EL (cell line): ENCODE measurements at regions not wholly inside any gene's neighbourhood (a gene's known extent, or its start where the extent isn't known, plus 50 kb on each side); places are given as distances from the start of the nearest gene placed in this dataset.
"Not testable (repeated sequence)": the region's sequence is repeated elsewhere in the genome, so short reads cannot be mapped to it uniquely, and the experiment has no call there.

Experiments
- DNase-seq: peaks from one replicate; pipeline ENCODE4 v3.0.0-alpha.2; 2016

- DNase-seq, result no peak
These were observed 247.1 kb downstream of the LRRC70 start for GRCh38 chr5:62825623-62826220.

- DNase-seq, result no peak
These were observed 246.3 kb downstream of the LRRC70 start for GRCh38 chr5:62824936-62825335.

GRCh38 chr5:62817043-62817442, 238.4 kb downstream of the LRRC70 start:
- DNase-seq, result not testable (repeated sequence)

GRCh38 chr5:62814991-62815390, 236.4 kb downstream of the LRRC70 start:
- no peak for DNase-seq

DNA sequence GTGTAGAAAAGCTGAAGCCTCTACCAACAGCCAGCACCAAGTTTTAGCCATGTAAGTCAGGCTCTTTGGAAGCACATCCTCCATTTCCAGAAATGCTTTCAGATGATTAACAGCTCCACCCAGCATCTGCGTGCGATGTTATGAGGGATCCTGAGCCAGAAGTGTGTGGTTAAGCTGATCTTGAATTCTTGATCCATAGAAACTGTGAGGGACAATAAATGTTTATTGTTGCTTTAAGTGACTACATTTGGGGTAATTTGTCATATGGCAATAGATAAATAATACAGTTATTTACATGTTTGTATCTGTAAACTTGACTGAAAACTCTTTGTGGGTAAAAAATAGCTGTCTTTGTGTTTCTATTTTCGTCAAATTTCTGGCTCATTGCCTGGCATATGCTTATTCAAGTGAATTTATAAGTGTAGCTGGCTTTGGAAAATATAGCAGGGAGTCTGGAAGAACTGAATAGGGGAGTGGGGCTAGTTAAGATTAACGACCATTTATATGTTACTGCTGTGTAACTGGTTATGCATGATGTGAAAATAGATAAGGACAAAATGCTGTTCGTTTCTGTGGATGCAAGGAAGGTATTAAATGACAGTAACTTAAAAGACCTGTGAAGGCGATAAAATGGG, 234.1 kb downstream of the LRRC70 start:
- no peak for DNase-seq

GRCh38 chr5:62804819-62805218, 226.2 kb downstream of the LRRC70 start:
- DNase-seq, result not testable (repeated sequence)

DNA sequence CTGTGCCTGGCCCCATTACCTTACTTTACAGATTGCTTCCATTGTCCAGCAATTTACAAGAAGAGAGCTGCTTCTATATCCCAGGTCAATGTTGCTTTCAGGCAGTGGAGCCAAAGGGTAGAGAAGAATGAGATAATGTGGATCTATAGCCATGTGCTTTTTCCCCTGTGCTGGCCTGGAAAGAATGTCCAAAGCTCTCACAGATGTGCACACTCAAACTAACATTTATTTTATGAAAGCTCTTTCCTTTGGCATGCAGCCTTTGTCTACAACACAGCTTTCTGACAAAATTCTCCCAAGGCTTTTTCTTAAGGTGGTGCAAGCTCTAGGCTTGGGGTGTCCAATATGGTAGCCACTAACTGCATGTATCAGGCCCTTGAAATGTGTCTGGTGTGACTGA, 217.3 kb downstream of the LRRC70 start:
- no peak for DNase-seq

DNA sequence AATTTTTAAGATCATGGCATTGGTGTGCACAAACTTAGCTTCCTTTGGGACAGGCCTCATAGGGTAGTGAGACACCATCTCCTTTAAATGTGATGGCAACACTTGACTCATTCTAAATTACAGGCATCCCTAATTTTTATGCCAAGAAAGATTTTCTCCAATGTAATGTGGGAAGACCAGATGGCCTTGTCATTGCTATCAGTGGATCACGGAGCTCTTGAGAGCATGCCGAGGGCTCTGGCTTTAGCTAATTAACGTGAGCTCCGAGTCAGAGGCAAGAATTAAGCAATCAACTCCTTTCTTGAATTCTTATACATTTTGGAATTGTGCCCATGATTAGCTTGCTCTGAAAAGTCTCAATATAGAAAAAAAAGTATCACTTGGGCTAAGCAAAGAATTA, 215.8 kb downstream of the LRRC70 start:
- no peak for DNase-seq

DNA sequence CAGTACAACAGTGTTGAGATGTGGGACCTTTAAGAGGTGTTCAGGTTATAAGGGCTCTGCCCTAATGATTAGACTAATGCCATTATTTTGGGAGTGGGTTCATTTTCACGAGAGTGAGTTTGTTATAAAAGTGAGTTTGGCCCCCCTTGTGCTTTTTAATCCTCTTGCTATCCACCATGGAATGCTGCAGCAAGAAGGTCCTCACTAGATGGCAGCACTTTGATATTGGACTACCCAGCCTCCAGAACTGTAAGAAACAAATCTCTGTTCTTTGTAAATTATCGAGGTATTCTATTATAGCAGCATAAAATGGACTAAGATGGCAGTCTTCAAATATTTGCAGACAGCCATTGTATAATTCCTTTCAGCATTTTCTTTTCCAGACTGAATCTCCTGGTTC, 212.4 kb downstream of the LRRC70 start:
- peak; percentile 4 for DNase-seq

DNA sequence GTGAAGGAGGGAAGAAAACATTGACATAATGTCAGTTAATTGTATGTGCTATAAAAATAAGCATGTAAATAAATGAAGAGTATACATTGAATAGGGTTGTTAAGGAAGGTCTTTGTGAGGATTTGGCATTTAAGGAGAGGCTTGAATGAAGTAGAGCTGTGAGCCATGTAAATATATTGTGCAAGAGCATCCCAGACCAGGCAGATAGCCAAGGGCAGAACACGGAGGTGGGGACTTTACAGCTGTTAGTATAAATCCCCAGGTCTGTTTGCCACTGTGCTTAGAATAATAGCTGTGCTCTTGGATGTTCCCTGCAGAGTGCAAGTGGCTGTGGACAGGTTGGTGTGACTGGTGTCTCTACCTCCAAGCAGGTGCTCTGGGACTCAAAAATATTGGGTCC, 211.7 kb downstream of the LRRC70 start:
- DNase-seq, result no peak

DNA sequence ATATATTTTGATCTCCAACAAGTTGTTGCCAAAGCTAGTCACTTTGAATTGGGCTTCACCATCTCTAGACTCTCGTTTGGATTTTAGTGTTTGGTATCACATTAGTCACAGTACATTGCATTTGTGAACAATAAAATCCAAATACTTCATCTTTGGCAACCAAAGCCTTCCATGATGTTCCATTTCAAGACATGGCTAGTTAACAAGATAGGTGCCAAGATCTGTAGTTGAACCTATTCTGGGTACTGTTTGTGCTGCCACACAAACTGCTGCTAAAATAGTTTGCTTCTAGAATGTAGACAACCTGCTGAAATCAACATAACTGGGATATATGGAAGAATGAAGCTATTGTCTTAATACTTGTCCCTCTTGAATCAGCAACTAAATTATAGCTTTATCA, 207.5 kb downstream of the LRRC70 start:
- no peak for DNase-seq

- no peak for DNase-seq
These were observed 207.0 kb downstream of the LRRC70 start for GRCh38 chr5:62785588-62785987.

DNA sequence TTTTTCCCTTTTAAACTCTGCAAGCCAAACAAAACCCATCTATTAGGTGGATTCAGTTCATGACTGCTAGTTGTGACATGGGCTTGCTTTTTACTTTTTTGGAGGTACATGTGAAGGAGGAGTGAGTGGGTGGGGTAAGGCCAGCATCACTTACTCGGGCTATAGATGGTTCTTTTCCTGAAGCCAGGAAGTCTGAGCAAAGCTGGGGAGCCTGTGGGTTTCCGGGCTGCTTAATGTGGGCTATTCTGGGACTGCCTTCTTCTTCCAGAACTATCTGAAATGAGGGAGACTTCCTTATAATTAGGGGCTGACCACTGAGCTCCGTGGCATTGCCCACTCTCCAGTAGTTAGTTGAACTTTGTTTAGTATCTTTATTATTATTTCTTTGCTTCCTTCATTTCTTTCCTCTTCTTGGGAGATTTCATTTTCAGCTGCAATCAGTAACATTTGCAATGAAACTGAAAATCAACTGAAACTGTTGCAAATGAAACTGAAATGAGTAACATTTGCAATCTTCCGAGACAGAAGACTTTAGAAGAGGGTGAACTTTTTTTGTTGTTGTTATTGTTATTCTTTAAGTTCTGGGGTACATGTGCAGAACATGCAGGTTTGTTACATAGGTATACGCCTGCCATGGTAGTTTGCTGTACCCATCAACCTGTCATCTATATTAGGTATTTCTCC, 204.9 kb downstream of the LRRC70 start:
- DNase-seq, result no peak

GRCh38 chr5:62780888-62781287, 202.3 kb downstream of the LRRC70 start:
- no peak for DNase-seq

GRCh38 chr5:62780230-62780629, 201.6 kb downstream of the LRRC70 start:
- no peak for DNase-seq

DNA sequence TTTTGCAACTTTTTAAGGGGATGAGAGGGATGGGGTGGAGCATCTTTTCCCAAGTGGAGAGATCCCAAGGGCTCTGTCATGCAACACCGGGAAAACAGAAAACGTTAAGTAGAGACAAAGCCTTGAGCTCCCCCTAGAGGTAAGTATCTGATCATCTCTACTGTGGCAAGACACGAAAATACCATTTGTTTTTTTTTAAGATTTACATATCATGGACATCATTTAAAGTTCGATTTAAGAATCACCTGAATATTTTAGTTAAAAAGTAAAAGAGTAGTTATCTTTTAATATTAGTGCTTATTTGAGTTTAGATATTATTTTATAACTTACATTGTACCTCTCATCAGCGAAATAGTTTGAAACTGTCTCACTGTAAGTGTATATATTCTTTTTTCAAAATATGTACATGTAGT, 200.4 kb downstream of the LRRC70 start:
- peak; percentile 61 for DNase-seq

DNA sequence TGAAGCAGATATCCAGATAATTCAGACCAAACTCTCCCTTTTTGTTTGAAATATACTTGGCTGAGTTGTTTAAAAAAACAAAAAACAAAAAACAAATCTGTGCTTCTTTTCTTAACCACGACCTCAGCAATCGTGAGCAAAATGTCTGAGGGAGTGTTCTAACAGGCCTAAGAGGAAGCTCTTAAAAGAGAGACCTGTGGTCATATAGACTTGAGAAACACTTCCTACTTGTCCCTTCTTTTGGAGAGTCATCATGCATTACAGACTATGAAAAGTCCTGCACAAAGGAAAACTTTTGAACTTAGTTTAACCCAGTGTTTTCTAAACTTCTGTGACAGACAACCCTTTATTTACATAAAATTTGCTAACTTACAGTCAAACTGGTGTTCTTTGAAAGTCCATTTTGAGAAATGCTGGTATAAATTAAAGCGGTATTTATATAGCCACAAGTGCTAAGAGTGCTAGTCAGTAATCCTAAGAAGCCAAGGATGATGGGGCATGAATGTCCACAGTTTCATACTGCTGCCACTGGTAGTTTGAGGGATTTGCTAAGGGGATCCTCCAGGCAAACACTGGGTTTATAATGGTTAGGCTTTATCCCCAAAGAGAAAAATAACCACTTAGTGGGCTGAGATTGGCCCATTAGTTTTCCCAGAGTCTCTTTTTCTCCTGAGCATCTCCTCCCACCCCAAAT, 199.8 kb downstream of the LRRC70 start:
- DNase-seq, result no peak

DNA sequence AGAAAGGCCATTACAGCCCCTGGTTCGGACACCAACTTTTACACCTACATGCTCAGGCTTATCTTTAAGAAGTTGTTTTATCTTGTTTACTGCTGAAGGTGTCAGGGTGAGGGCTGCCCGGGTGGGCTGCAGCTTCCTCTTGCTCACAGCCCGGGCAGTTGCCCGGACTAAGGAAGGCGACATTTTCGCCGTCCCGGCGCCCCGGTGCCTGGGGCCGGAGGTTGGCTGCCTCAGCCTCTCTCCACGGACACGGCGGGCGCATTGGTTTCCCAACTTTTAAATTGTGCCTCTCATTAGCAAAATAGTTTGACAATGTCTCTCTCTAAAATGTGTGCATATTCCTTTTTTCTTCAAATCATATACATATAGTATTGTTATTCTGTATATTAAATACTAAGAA, 198.5 kb downstream of the LRRC70 start:
- not testable (repeated sequence) for DNase-seq

- DNase-seq, result not testable (repeated sequence)
These were observed 198.0 kb downstream of the LRRC70 start for GRCh38 chr5:62776592-62776991.

GRCh38 chr5:62773460-62773859, 194.8 kb downstream of the LRRC70 start:
- DNase-seq, result no peak

DNA sequence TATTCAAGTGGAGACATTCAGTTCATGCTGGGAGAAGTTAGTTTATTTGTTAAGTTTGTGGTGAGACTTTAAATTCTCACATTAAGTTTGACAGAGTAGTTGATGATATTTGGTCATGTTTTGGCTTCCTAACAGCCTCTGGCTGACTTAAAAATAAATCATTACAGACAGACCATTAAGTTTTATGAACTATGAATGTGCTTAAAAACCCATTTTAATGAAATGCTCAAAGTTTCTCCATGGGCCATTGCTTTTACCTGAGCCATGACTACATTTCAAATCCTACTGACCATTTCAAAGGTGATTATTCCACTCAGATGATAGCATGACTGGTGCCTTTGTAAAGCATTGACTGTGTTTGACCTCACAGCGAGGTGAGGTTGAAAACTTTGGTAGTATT, 192.7 kb downstream of the LRRC70 start:
- no peak for DNase-seq

GRCh38 chr5:62767650-62768049, 189.0 kb downstream of the LRRC70 start:
- DNase-seq, result no peak

DNA sequence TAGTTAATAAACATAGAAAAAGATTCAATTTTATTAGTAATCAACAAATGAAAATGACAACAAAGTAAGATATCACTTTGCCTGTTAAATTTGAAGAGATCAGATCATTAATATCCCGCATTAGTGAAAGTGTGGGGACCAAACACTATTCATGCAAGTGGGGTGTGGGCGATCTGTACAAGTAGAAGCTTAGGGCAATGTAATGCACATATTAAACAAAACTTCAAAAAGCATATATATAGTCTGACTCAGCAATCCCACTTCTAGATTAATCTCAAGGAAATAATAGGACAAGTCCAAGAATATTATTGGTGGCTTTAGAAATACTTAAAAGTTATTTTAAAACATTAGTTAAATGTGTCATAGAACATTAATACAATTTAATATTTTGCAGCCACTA, 188.5 kb downstream of the LRRC70 start:
- no peak for DNase-seq

GRCh38 chr5:62762503-62762902, 183.9 kb downstream of the LRRC70 start:
- DNase-seq, result no peak
